Subcutaneous abdominal adipose tissue (tissue), 5 donors: ENCODE measurements at regions not wholly inside any gene's neighbourhood (a gene's known extent, or its start where the extent isn't known, plus 50 kb on each side); places are given as distances from the start of the nearest gene placed in this dataset.

Experiments
- H3K27ac ChIP-seq: one replicate; pipeline ENCODE4 v1.7.0; 2013; ENCODE audit warnings: low read depth, mild to moderate bottlenecking, inconsistent platforms, low read length, moderate library complexity
- H3K27me3 ChIP-seq, 5 donors: one replicate each; pipeline ENCODE4 v1.7.0; 2013; ENCODE audit warnings: low read length in 5 of 5, inconsistent platforms in 1 of 5; ENCODE audit not compliant: control insufficient read depth in 5 of 5, insufficient read depth in 4 of 5
- H3K36me3 ChIP-seq, 5 donors: one replicate each; pipeline ENCODE4 v1.7.0; 2013; ENCODE audit warnings: low read length in 5 of 5; ENCODE audit not compliant: control insufficient read depth in 5 of 5, insufficient read depth in 5 of 5
- H3K4me1 ChIP-seq, 5 donors: one replicate each; pipeline ENCODE4 v1.7.0; 2013; ENCODE audit warnings: low read length in 5 of 5, mild to moderate bottlenecking in 3 of 5, moderate library complexity in 1 of 5; ENCODE audit not compliant: control insufficient read depth in 5 of 5, insufficient read depth in 5 of 5
- H3K4me3 ChIP-seq, 5 donors: one replicate each; pipeline ENCODE4 v1.7.0; 2013; ENCODE audit warnings: low read length in 5 of 5, low read depth in 1 of 5
- H3K9ac ChIP-seq, 5 donors: one replicate each; pipeline ENCODE4 v1.7.0; 2013; ENCODE audit warnings: low read length in 5 of 5, mild to moderate bottlenecking in 4 of 5, moderate library complexity in 3 of 5
- H3K9me3 ChIP-seq, 5 donors: one replicate each; pipeline ENCODE4 v1.7.0; 2013; ENCODE audit warnings: low read length in 5 of 5; ENCODE audit not compliant: control insufficient read depth in 5 of 5
- donor health status: healthy.
- donor health status: healthy.
- donor health status: healthy.
- donor health status: healthy.
- donor health status: healthy.

DNA sequence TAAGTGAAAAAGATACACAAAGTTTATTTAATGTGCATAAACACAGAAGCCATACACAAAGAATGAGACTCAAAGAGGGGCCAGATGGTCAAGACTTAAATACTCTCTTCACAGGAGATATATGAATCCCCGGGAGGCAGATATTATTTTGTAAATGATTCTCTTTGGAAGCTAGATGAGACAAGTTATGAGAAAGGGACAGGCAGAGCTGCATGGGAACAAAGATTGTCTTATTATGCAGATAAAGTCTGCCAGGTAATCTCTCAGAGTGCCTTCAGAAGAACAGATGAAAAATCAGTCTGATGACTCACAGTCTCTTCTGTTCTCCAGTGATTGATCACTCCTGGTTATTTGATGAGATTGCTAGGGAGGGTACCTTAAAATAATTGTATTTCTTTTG lies 89.0 kb downstream of the NAF1 start:
- H3K9me3 ChIP-seq: no peaks in the 10 kb centered on the region
- no peaks in the 10 kb centered on the region for H3K27me3 ChIP-seq
- no peak overlapping the region for H3K4me3 ChIP-seq
- H3K27ac ChIP-seq: no peak overlapping the region
- H3K9ac ChIP-seq: no peak overlapping the region
- no peaks in the 10 kb centered on the region for H3K36me3 ChIP-seq
- no peaks in the 10 kb centered on the region for H3K4me1 ChIP-seq

GRCh38 chr4:163072222-163072621 lies 94.5 kb downstream of the NAF1 start:
- H3K27ac ChIP-seq: no peak overlapping the region
- peaks cover 0 to 15% (median 8%) of the 10 kb centered on the region in 5 donors for H3K4me1 ChIP-seq
- no peak overlapping the region for H3K9ac ChIP-seq
- H3K9me3 ChIP-seq: no peaks in the 10 kb centered on the region
- H3K27me3 ChIP-seq: no peaks in the 10 kb centered on the region
- H3K36me3 ChIP-seq: no peaks in the 10 kb centered on the region
- H3K4me3 ChIP-seq: no peak overlapping the region

- H3K4me3 ChIP-seq: no peak overlapping the region
- peaks cover 0 to 15% (median 8%) of the 10 kb centered on the region in 5 donors for H3K4me1 ChIP-seq
- no peak overlapping the region for H3K9ac ChIP-seq
- H3K27me3 ChIP-seq: no peaks in the 10 kb centered on the region
- H3K27ac ChIP-seq: peak overlapping the region; percentile 54
- no peaks in the 10 kb centered on the region for H3K36me3 ChIP-seq
- no peaks in the 10 kb centered on the region for H3K9me3 ChIP-seq
Measured at GRCh38 chr4:163071308-163071707, 95.4 kb downstream of the NAF1 start.

DNA sequence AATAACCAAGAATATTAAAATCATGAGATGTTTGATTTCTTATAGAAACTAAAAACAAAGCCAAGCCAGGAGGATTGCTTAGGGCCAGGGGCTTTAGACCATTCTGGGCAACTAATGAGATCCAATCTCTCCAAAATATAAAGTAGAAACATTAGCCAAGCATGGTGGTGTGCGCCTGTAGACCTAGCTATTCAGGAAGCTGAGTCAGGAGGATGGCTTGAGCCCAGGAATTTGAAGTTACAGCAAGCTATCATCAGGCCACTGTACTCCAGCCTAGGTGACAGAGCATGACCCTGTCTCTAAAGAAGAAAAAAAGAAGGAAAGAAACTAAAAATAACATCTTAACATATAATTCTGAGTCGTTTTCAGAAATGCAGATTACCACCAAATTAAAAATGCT lies 96.7 kb downstream of the NAF1 start:
- H3K36me3 ChIP-seq: no peaks in the 10 kb centered on the region
- peaks cover 0 to 15% (median 8%) of the 10 kb centered on the region in 5 donors for H3K4me1 ChIP-seq
- H3K27ac ChIP-seq: no peak overlapping the region
- no peak overlapping the region for H3K4me3 ChIP-seq
- no peaks in the 10 kb centered on the region for H3K27me3 ChIP-seq
- no peak overlapping the region for H3K9ac ChIP-seq
- H3K9me3 ChIP-seq: no peaks in the 10 kb centered on the region

DNA sequence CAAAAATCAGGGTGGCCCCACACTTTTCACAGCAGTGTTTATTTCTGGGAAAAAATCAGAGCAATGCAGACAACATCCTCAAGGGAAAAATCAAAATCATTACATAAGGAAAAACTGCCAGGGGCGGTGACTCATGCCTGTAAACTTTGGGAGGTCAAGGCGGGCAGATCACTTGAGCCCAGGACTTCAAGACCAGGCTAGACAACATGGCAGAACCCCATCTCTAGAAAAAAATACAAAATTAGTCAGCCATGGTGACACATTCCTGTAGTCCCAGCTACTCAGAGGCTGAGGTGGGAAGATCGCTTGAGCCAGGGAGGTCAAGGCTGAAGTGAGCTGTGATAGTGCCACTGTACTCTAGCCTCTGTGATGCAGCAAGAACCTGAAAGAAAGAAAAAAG lies 102.8 kb downstream of the NAF1 start:
- Histone ChIP-seq H3K4me3 (no peak overlapping the region), H3K9ac (no peak overlapping the region)

GRCh38 chr4:163048447-163048846 lies 118.2 kb downstream of the NAF1 start:
- Histone ChIP-seq H3K27ac (no peak overlapping the region), H3K4me1 (peaks cover 0 to 6% (median 3%) of the 10 kb centered on the region in 5 donors), H3K36me3 (no peaks in the 10 kb centered on the region), H3K4me3 (no peak overlapping the region), H3K27me3 (no peaks in the 10 kb centered on the region), H3K9me3 (no peaks in the 10 kb centered on the region), H3K9ac (no peak overlapping the region)

More for the DNA sequence above, 102.8 kb downstream of the NAF1 start:
- Histone ChIP-seq H3K4me1 (peaks cover 0 to 6% (median 0%) of the 10 kb centered on the region in 5 donors), H3K27me3 (no peaks in the 10 kb centered on the region), H3K9me3 (peaks cover 0 to 3% (median 0%) of the 10 kb centered on the region in 5 donors), H3K36me3 (no peaks in the 10 kb centered on the region), H3K27ac (no peak overlapping the region)

DNA sequence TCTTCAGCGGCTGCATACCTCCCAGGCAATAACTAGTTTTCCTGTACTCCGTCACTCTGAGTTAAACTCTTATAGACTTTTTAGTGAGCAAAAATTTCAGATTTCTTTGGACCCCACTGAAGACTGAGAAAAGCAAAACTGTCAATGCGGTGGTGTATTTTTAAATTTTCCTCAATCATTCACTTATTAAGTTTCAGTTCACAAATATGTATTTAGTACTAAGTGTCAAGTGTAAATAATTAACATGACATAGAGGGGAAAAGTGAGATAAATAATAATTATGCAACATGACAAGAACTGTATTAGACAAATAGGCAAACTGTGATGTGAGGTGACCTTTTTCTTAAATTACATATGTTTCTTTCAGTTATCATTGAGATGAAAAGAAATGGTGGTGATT lies 124.4 kb downstream of the NAF1 start:
- H3K27ac ChIP-seq: no peak overlapping the region
- no peaks in the 10 kb centered on the region for H3K4me1 ChIP-seq
- H3K4me3 ChIP-seq: no peak overlapping the region
- peaks cover 0 to 3% (median 0%) of the 10 kb centered on the region in 5 donors for H3K9me3 ChIP-seq
- H3K27me3 ChIP-seq: no peaks in the 10 kb centered on the region
- no peak overlapping the region for H3K9ac ChIP-seq
- H3K36me3 ChIP-seq: no peaks in the 10 kb centered on the region

- no peaks in the 10 kb centered on the region for H3K27me3 ChIP-seq
- H3K27ac ChIP-seq: no peak overlapping the region
- no peak overlapping the region for H3K9ac ChIP-seq
- H3K4me1 ChIP-seq: no peaks in the 10 kb centered on the region
- no peaks in the 10 kb centered on the region for H3K9me3 ChIP-seq
- H3K4me3 ChIP-seq: no peak overlapping the region
- no peaks in the 10 kb centered on the region for H3K36me3 ChIP-seq
Measured at GRCh38 chr4:163017135-163017534, 149.6 kb downstream of the NAF1 start.

DNA sequence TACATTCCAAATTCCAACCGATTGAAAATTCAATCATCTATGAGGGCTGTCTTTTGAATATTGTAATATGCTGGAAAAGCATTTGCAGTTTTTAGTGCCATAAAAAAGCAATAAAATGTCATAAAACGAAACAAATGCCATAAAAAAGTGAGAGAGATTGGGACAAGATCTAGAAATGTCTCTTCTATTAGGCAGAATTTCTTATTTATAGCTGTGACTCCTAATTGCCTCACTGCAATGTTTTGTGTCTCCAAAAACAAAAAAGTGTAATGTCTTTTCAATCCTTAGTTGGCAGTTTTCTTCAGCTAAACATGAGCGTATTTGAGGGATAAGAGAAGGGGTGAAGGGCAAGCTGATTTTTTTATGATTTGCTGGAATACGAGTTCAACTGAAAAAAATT lies 153.9 kb downstream of the NAF1 start:
- Histone ChIP-seq H3K27me3 (no peaks in the 10 kb centered on the region), H3K27ac (no peak overlapping the region), H3K4me1 (no peaks in the 10 kb centered on the region), H3K9ac (no peak overlapping the region), H3K9me3 (peaks cover 0 to 4% (median 0%) of the 10 kb centered on the region in 5 donors), H3K36me3 (no peaks in the 10 kb centered on the region), H3K4me3 (no peak overlapping the region)

DNA sequence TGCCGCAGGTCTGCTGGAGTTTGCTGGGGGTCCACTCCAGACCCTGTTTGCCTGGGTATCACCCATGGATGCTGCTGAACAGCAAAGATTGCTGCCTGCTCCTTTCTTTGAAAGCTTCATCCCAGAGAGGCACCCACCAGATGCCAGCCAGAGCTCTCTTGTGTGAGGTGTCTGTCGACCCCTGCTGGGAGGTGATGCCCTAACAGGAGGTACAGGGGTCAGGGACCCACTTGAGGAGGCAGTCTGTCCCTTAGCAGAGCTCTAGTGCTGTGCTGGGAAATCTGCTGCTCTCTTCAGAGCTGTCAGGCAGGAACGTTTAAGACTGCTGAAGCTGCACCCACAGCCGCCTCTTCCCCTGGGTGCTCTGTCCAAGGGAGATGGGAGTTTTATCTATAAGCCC lies 162.7 kb downstream of the NAF1 start:
- H3K9ac ChIP-seq: no peak overlapping the region
- no peak overlapping the region for H3K4me3 ChIP-seq

GRCh38 chr4:162988530-162988929 lies 178.2 kb downstream of the NAF1 start:
- Histone ChIP-seq H3K9ac (no peak overlapping the region), H3K4me1 (no peaks in the 10 kb centered on the region), H3K36me3 (no peaks in the 10 kb centered on the region), H3K27me3 (no peaks in the 10 kb centered on the region), H3K9me3 (no peaks in the 10 kb centered on the region), H3K27ac (no peak overlapping the region), H3K4me3 (no peak overlapping the region)

More for the DNA sequence above, 162.7 kb downstream of the NAF1 start:
- no peaks in the 10 kb centered on the region for H3K27me3 ChIP-seq
- H3K9me3 ChIP-seq: peaks cover 0 to 3% (median 0%) of the 10 kb centered on the region in 5 donors
- H3K36me3 ChIP-seq: no peaks in the 10 kb centered on the region
- no peak overlapping the region for H3K27ac ChIP-seq
- no peaks in the 10 kb centered on the region for H3K4me1 ChIP-seq
